ENCODE measurements at regions not wholly inside any gene's neighbourhood (a gene's known extent, or its start where the extent isn't known, plus 50 kb on each side); places are given as distances from the start of the nearest gene placed in this dataset.

- 33 to 50% methylated on average over 3 of the region's 3 CpGs for WGBS, 2 donors
- Histone ChIP-seq H3K9me3 (no peaks in the 10 kb centered on the region), H3K27me3 (peaks cover 0 to 15% (median 7%) of the 10 kb centered on the region in 7 donors), H3K36me3 (no peaks in the 10 kb centered on the region), H3K4me3 (no peak overlapping the region), H3K4me1 (peaks cover 0 to 26% (median 9%) of the 10 kb centered on the region in 9 donors), H3K27ac (peak overlapping the region in 9 of 10 donors; percentile 22 to 62 (median 46))
- DNase-seq (peak in 1 of 2 donors; percentile 47), ATAC-seq (peak; percentile 86 to 99 (median 95))
- intact Hi-C loops (cut with DNase I): loop anchor here in 1 of 10 donors (2.0 kb wide), 1 partner anchor 91 kb away; no protein-coding TSS in a partner anchor
- TF ChIP-seq CTCF (IDR thresholded peaks at IDR 0.05): no peak
Measured at GRCh38 chr13:48874165-48874564, 101.5 kb upstream of the FNDC3A start.

- Histone ChIP-seq H3K27me3 (peaks cover 0 to 15% (median 7%) of the 10 kb centered on the region in 7 donors), H3K4me1 (peaks cover 0 to 26% (median 10%) of the 10 kb centered on the region in 9 donors), H3K4me3 (no peak overlapping the region), H3K9me3 (no peaks in the 10 kb centered on the region), H3K27ac (peak overlapping the region in 1 of 10 donors; percentile 62), H3K36me3 (no peaks in the 10 kb centered on the region)
- intact Hi-C loops (cut with DNase I): loop anchor here in 2 of 10 donors (2.0 to 5.0 kb wide), 2 partner anchors 92 to 93 kb away; no protein-coding TSS in a partner anchor
- DNase-seq (no peak), ATAC-seq (no peak)
- TF ChIP-seq CTCF (IDR thresholded peaks at IDR 0.05): no peak
- whole genome bisulfite sequencing, 2 donors: 38 to 41% methylated on average over 4 of the region's 4 CpGs
Measured at GRCh38 chr13:48875047-48875446, 100.7 kb upstream of the FNDC3A start.

- Histone ChIP-seq H3K4me1 (peaks cover 0 to 26% (median 10%) of the 10 kb centered on the region in 9 donors), H3K27me3 (peaks cover 0 to 15% (median 7%) of the 10 kb centered on the region in 7 donors), H3K36me3 (no peaks in the 10 kb centered on the region), H3K4me3 (no peak overlapping the region), H3K9me3 (no peaks in the 10 kb centered on the region), H3K27ac (no peak overlapping the region)
- intact Hi-C loops (cut with DNase I): loop anchor here in 1 of 10 donors (5.0 kb wide), 1 partner anchor 94 kb away; no protein-coding TSS in a partner anchor
- DNase-seq (no peak), ATAC-seq (no peak)
- TF ChIP-seq CTCF (IDR thresholded peaks at IDR 0.05): no peak
Measured at GRCh38 chr13:48876289-48876688, 99.4 kb upstream of the FNDC3A start.

- H3K27me3 ChIP-seq: peaks cover 0 to 15% (median 7%) of the 10 kb centered on the region in 7 donors
- H3K4me1 ChIP-seq: peaks cover 0 to 22% (median 7%) of the 10 kb centered on the region in 9 donors
- no peaks in the 10 kb centered on the region for H3K36me3 ChIP-seq
- H3K4me3 ChIP-seq: no peak overlapping the region
- no peak for ATAC-seq
- no peak overlapping the region for H3K27ac ChIP-seq
- H3K9me3 ChIP-seq: no peaks in the 10 kb centered on the region
- no peak for DNase-seq
- no peak for TF ChIP-seq CTCF (IDR thresholded peaks at IDR 0.05)
- intact Hi-C loops (cut with DNase I): loop anchor here in 1 of 10 donors (5.0 kb wide), 1 partner anchor 97 kb away; no protein-coding TSS in a partner anchor
- WGBS, 2 donors: 70 to 83% methylated on average over 2 of the region's 2 CpGs
Measured at GRCh38 chr13:48879432-48879831, 96.3 kb upstream of the FNDC3A start.
